Spleen (tissue), 11 donors: ENCODE measurements at regions not wholly inside any gene's neighbourhood (a gene's known extent, or its start where the extent isn't known, plus 50 kb on each side); places are given as distances from the start of the nearest gene placed in this dataset.

Experiments
- DNase-seq: peaks from one replicate; pipeline ENCODE4 v3.0.0-alpha.2; 2020
- H3K27ac ChIP-seq, 8 donors: fragments of 200-600 bp; sonication (generic) in 7 of 8; 1 replicate in 4 of 8; 2 replicates in 4 of 8; pipeline versions ENCODE4 v1.5.0 to v1.8.0; 2016 to 2021; ENCODE audit warnings: inconsistent platforms in 4 of 8, mild to moderate bottlenecking in 4 of 8, moderate library complexity in 1 of 8
- H3K27me3 ChIP-seq, 7 donors: fragments of 200-600 bp; sonication (generic) in 6 of 7; replicated peaks in 1 of 7; 1 replicate in 4 of 7; 2 replicates in 3 of 7; pipeline versions ENCODE4 v1.5.0 to v1.8.0; 2016 to 2021; ENCODE audit warnings: inconsistent platforms in 3 of 7, mild to moderate bottlenecking in 1 of 7
- H3K36me3 ChIP-seq, 6 donors: fragments of 200-600 bp; sonication (generic) in 5 of 6; 1 replicate in 4 of 6; 2 replicates in 2 of 6; pipeline versions ENCODE4 v1.5.0 to v1.8.0; 2016 to 2021; ENCODE audit warnings: inconsistent platforms in 2 of 6
- H3K4me1 ChIP-seq, 6 donors: fragments of 200-600 bp; sonication (generic) in 5 of 6; 1 replicate in 3 of 6; 2 replicates in 3 of 6; pipeline versions ENCODE4 v1.5.0 to v1.8.0; 2016 to 2021; ENCODE audit warnings: inconsistent platforms in 3 of 6
- H3K4me3 ChIP-seq, 8 donors: fragments of 200-600 bp; sonication (generic) in 7 of 8; 1 replicate in 4 of 8; 2 replicates in 4 of 8; pipeline versions ENCODE4 v1.5.0 to v1.8.0; 2016 to 2021; ENCODE audit warnings: inconsistent platforms in 4 of 8, mild to moderate bottlenecking in 4 of 8, moderate library complexity in 2 of 8
- H3K9me3 ChIP-seq, 8 donors: fragments of 200-600 bp; sonication (generic) in 7 of 8; 1 replicate in 4 of 8; 2 replicates in 4 of 8; pipeline versions ENCODE4 v1.5.0 to v1.8.0; 2016 to 2021; ENCODE audit warnings: inconsistent platforms in 4 of 8
- POLR2A ChIP-seq, 3 donors: fragments of 450-650 bp; IDR thresholded peaks; one replicate each; pipeline ENCODE4 v1.5.1; 2017; ENCODE audit warnings: antibody characterized with exemption in 3 of 3, mild to moderate bottlenecking in 1 of 3
- POLR2AphosphoS5 ChIP-seq, 3 donors: sonication (generic); formaldehyde crosslinking; IDR thresholded peaks; one replicate each; pipeline ENCODE4 v1.5.1; 2017; ENCODE audit warnings: antibody characterized with exemption in 3 of 3
- WGBS, 5 donors: extraction: QIAGEN DNeasy Blood & Tissue Kit in 3 of 5; methylation state at CpG; one replicate each; pipeline versions ENCODE4 v1.1.5 to v1.1.7; 2013 to 2018; 5-methylcytosine and 5-hydroxymethylcytosine counted together
- intact Hi-C: fragments of 100-400 bp; cut with DNase I; formaldehyde crosslinking; loops from one replicate; pipeline ENCODE4 v1.15.0; 2023; ENCODE audit warnings: low total_unique reads
- TF ChIP-seq, protein P1 (sequence below), 11 experiments: fragments of 200-600 bp in 7 of 11; fragments of 450-650 bp in 4 of 11; sonication (generic) in 4 of 11; IDR thresholded peaks in 8 of 11; conservative IDR thresholded peaks in 3 of 11; 1 replicate in 7 of 11; 2 replicates in 4 of 11; pipeline versions ENCODE4 v1.4.0 to v1.8.0; 2016 to 2021; ENCODE audit warnings: antibody characterized with exemption in 11 of 11, inconsistent platforms in 4 of 11, mild to moderate bottlenecking in 1 of 11
- donor health status: healthy with polysubstance abuse.
- donor health status: DM: no; HTN: no; CAD: no; lungs with moderate emphysema.
- donor health status: DM: no; HTN: no; CAD: no.
- donor health status: Bipolar disorder and iron deficiency.
- donor health status: healthy.
- donor health status: DM: no; HTN: no; CAD: no.
- donor health status: DM: yes; HTN: yes; CAD: no.

DNA sequence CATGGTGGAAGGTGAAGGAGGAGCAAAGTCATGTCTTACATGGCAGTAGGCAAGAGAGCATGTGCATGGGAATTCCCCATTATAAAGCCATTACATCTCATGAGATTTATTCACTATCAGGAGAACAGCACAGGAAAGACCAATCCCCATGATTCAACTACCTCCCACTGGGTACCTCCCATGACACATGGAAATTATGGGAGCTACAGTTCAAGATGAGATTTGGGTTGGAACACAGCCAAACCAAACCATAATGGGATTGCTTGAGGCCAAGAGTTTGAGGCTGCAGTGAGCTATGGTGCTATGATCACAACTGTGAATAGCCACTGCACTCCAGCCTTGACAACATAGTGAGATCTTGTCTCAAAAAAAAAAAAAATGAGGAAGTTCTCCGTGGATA, 581.8 kb downstream of the TAF11L14 start:
- intact Hi-C loops, result no loop called here
- no peak for DNase-seq
- peaks cover 0 to 24% (median 20%) of the 10 kb centered on the region in 8 donors for H3K9me3 ChIP-seq
- no peaks in the 10 kb centered on the region for H3K4me1 ChIP-seq
- TF ChIP-seq POLR2AphosphoS5 (IDR thresholded peaks at IDR 0.05), result no peak
- TF ChIP-seq, protein P1, sequence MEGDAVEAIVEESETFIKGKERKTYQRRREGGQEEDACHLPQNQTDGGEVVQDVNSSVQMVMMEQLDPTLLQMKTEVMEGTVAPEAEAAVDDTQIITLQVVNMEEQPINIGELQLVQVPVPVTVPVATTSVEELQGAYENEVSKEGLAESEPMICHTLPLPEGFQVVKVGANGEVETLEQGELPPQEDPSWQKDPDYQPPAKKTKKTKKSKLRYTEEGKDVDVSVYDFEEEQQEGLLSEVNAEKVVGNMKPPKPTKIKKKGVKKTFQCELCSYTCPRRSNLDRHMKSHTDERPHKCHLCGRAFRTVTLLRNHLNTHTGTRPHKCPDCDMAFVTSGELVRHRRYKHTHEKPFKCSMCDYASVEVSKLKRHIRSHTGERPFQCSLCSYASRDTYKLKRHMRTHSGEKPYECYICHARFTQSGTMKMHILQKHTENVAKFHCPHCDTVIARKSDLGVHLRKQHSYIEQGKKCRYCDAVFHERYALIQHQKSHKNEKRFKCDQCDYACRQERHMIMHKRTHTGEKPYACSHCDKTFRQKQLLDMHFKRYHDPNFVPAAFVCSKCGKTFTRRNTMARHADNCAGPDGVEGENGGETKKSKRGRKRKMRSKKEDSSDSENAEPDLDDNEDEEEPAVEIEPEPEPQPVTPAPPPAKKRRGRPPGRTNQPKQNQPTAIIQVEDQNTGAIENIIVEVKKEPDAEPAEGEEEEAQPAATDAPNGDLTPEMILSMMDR (IDR thresholded peaks at IDR 0.05 in 8 of 11, conservative IDR thresholded peaks at IDR 0.05 in 3 of 11), result no peak
- TF ChIP-seq POLR2A (IDR thresholded peaks at IDR 0.05), result no peak
- no peaks in the 10 kb centered on the region for H3K36me3 ChIP-seq
- no peak overlapping the region for H3K27ac ChIP-seq
- H3K27me3 ChIP-seq, result no peaks in the 10 kb centered on the region
- WGBS, 5 donors, result 29 to 45% (median 31%) methylated on average over 1 of the region's 1 CpG
- H3K4me3 ChIP-seq, result no peak overlapping the region

DNA sequence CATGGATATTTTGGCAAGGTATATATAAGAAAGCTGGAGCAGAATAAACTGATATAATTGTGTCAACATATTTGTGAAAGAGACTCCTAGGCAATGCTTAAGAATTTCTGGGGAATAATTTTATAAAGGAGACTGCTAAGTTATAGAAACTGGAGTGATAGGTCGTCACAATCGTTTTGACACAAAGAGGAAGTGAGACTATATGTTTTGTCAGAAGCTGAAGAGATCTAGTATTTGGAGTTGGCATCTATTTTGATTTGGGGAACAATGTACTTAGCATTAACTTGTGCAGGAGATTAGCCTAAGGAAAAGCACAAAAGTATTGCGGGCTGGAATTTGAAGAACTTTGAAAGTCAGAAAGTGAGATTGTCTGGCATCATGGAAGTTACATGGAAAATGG, 582.5 kb downstream of the TAF11L14 start:
- no peak overlapping the region for H3K27ac ChIP-seq
- no peak for DNase-seq
- 48 to 64% (median 57%) methylated on average over 3 of the region's 3 CpGs for WGBS, 5 donors

DNA sequence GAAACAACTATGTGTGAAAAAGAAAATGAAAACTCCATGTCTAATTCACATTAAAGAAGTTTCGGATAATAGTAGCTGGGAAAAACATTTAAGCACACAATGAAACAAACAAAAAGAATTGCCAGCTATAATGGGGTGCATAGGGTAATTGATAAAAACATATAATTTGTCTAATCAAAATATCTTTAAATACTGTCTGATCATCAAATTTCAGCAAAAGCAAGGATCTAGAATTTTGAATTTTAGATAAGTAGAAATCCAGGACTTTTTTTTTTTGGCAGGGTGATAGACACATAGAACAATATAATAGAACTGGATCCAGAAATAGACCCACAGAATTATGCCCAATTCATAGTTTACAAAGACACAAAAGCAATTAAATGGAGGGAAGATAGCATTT, 585.0 kb downstream of the TAF11L14 start:
- Histone ChIP-seq H3K36me3 (no peaks in the 10 kb centered on the region), H3K4me3 (no peak overlapping the region), H3K9me3 (peaks cover 0 to 21% (median 13%) of the 10 kb centered on the region in 8 donors), H3K27ac (no peak overlapping the region), H3K27me3 (no peaks in the 10 kb centered on the region), H3K4me1 (no peaks in the 10 kb centered on the region)
- no peak for TF ChIP-seq POLR2AphosphoS5 (IDR thresholded peaks at IDR 0.05)
- TF ChIP-seq, protein P1 (IDR thresholded peaks at IDR 0.05 in 8 of 11, conservative IDR thresholded peaks at IDR 0.05 in 3 of 11), result no peak
- no peak for TF ChIP-seq POLR2A (IDR thresholded peaks at IDR 0.05)
- intact Hi-C loops, result no loop called here
- no peak for DNase-seq
- 92 to 95% (median 92%) methylated on average over 1 of the region's 1 CpG for WGBS, 5 donors

More for the DNA sequence above, 582.5 kb downstream of the TAF11L14 start:
- no peaks in the 10 kb centered on the region for H3K27me3 ChIP-seq
- TF ChIP-seq POLR2A (IDR thresholded peaks at IDR 0.05) (no peak), POLR2AphosphoS5 (IDR thresholded peaks at IDR 0.05) (no peak)
- TF ChIP-seq, protein P1 (IDR thresholded peaks at IDR 0.05 in 8 of 11, conservative IDR thresholded peaks at IDR 0.05 in 3 of 11), result no peak
- intact Hi-C loops, result no loop called here
- H3K4me3 ChIP-seq, result no peak overlapping the region
- H3K4me1 ChIP-seq, result no peaks in the 10 kb centered on the region
- no peaks in the 10 kb centered on the region for H3K36me3 ChIP-seq
- peaks cover 0 to 24% (median 20%) of the 10 kb centered on the region in 8 donors for H3K9me3 ChIP-seq

DNA sequence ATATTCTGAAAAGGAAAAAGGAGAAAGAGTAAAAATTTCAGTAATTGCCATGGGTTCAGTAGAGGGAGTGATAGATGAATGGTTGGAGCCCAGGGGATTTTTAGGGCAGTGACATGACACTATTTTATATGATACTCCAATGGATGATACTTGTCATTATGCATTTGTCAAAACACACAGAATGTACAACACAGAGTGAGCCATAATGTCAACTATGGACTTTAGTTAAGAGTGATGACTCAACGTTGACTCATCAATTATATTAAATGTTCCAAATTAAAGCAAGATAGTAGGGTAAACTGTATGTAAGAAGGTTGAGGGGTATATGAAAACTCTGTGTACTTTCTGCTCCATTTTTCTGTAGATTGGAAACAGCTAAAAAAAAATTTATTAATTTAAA, 586.4 kb downstream of the TAF11L14 start:
- Histone ChIP-seq H3K9me3 (peaks cover 0 to 15% (median 4%) of the 10 kb centered on the region in 8 donors), H3K4me1 (no peaks in the 10 kb centered on the region), H3K27me3 (no peaks in the 10 kb centered on the region), H3K27ac (no peak overlapping the region), H3K36me3 (no peaks in the 10 kb centered on the region), H3K4me3 (no peak overlapping the region)
- DNase-seq, result no peak
- 73 to 96% (median 85%) methylated on average over 1 of the region's 1 CpG for WGBS, 5 donors
- TF ChIP-seq POLR2A (IDR thresholded peaks at IDR 0.05), result no peak
- no peak for TF ChIP-seq POLR2AphosphoS5 (IDR thresholded peaks at IDR 0.05)
- TF ChIP-seq, protein P1 (IDR thresholded peaks at IDR 0.05 in 8 of 11, conservative IDR thresholded peaks at IDR 0.05 in 3 of 11), result no peak
- intact Hi-C loops, result no loop called here
